Suprapubic skin (tissue), 4 donors: ENCODE measurements at regions not wholly inside any gene's neighbourhood (a gene's known extent, or its start where the extent isn't known, plus 50 kb on each side); places are given as distances from the start of the nearest gene placed in this dataset.
"Not testable (repeated sequence)": the region's sequence is repeated elsewhere in the genome, so short reads cannot be mapped to it uniquely, and the experiment has no call there.

Source experiments
- DNase-seq, 2 donors: peaks; one replicate each; pipeline ENCODE4 v3.0.0-alpha.2; 2019; ENCODE audit warnings: low spot score in 2 of 2
- H3K27ac ChIP-seq: fragments of 200-600 bp; sonication (generic); one replicate; pipeline ENCODE4 v1.5.1; 2019
- H3K27me3 ChIP-seq: fragments of 200-600 bp; sonication (generic); one replicate; pipeline ENCODE4 v1.5.1; 2019
- H3K36me3 ChIP-seq: fragments of 200-600 bp; sonication (generic); one replicate; pipeline ENCODE4 v1.5.1; 2019
- H3K4me1 ChIP-seq: fragments of 200-600 bp; sonication (generic); one replicate; pipeline ENCODE4 v1.5.1; 2019
- H3K4me3 ChIP-seq: fragments of 200-600 bp; sonication (generic); one replicate; pipeline ENCODE4 v1.5.1; 2019; ENCODE audit warnings: mild to moderate bottlenecking
- H3K9me3 ChIP-seq: fragments of 200-600 bp; sonication (generic); one replicate; pipeline ENCODE4 v1.5.1; 2019
- CTCF ChIP-seq, 2 donors: fragments of 200-600 bp in 1 of 2; fragments of 450-650 bp in 1 of 2; sonication (generic) in 1 of 2; IDR thresholded peaks; one replicate each; pipeline ENCODE4 v1.5.1; 2016 to 2019; ENCODE audit warnings: antibody characterized with exemption in 2 of 2, mild to moderate bottlenecking in 1 of 2, moderate library complexity in 1 of 2
- EP300 ChIP-seq: sonication (generic); formaldehyde crosslinking; IDR thresholded peaks from one replicate; pipeline ENCODE4 v1.6.1; 2017; ENCODE audit warnings: antibody characterized with exemption
- POLR2A ChIP-seq, 2 donors: fragments of 450-650 bp; IDR thresholded peaks; one replicate each; pipeline ENCODE4 v1.6.1; 2017; ENCODE audit warnings: antibody characterized with exemption in 2 of 2, mild to moderate bottlenecking in 2 of 2, moderate library complexity in 2 of 2
- POLR2AphosphoS5 ChIP-seq, 3 donors: sonication (generic); formaldehyde crosslinking; IDR thresholded peaks; one replicate each; pipeline ENCODE4 v1.6.1; 2017; ENCODE audit warnings: antibody characterized with exemption in 3 of 3
- WGBS: methylation state at CpG from one replicate; pipeline ENCODE4 v1.1.5; 2018; 5-methylcytosine and 5-hydroxymethylcytosine counted together

DNA sequence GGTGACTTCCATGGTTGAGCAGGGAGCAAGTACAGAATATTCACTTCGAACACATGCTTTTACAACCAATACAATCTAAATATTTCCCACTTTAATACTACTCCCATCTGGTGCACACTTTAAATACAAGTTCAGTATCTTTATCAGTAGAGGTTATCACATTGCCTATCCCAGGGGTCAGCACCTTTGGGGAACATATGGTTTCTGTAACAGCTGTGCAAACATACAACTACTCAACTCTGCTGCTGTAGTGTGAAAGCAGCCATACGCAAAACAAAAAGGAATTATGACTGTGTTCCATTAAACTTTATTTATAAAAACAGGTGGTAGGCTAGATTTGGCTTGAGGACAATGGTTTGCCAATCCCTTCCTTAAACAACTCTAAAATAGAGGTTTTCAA lies 157.5 kb downstream of the XPNPEP1 start:
- Histone ChIP-seq H3K36me3 (no peaks in the 10 kb centered on the region), H3K27ac (no peak overlapping the region), H3K4me1 (peaks cover 4% of the 10 kb centered on the region), H3K9me3 (no peaks in the 10 kb centered on the region), H3K4me3 (no peak overlapping the region), H3K27me3 (no peaks in the 10 kb centered on the region)
- TF ChIP-seq EP300 = no peak
- TF ChIP-seq POLR2AphosphoS5 (IDR thresholded peaks at IDR 0.05) = no peak
- no peak for TF ChIP-seq CTCF (IDR thresholded peaks at IDR 0.05)
- TF ChIP-seq POLR2A (IDR thresholded peaks at IDR 0.05) = no peak
- DNase-seq = no peak
- 89% methylated on average over 2 of the region's 2 CpGs for WGBS

- Histone ChIP-seq H3K4me3 (no peak overlapping the region), H3K4me1 (no peaks in the 10 kb centered on the region), H3K27ac (no peak overlapping the region), H3K27me3 (no peaks in the 10 kb centered on the region), H3K36me3 (no peaks in the 10 kb centered on the region), H3K9me3 (no peaks in the 10 kb centered on the region)
- no peak for DNase-seq
- TF ChIP-seq POLR2AphosphoS5 (IDR thresholded peaks at IDR 0.05) (no peak), EP300 (no peak), POLR2A (IDR thresholded peaks at IDR 0.05) (no peak), CTCF (IDR thresholded peaks at IDR 0.05) (no peak)
Observed at GRCh38 chr10:109762555-109762954, 160.8 kb downstream of the XPNPEP1 start.

GRCh38 chr10:109757670-109758069 lies 165.6 kb downstream of the XPNPEP1 start:
- DNase-seq, H3K4me1 ChIP-seq, H3K9me3 ChIP-seq, H3K4me3 ChIP-seq, H3K36me3 ChIP-seq, H3K27me3 ChIP-seq, H3K27ac ChIP-seq: not testable (repeated sequence)
- WGBS = 69% methylated on average over 6 of the region's 6 CpGs

DNA sequence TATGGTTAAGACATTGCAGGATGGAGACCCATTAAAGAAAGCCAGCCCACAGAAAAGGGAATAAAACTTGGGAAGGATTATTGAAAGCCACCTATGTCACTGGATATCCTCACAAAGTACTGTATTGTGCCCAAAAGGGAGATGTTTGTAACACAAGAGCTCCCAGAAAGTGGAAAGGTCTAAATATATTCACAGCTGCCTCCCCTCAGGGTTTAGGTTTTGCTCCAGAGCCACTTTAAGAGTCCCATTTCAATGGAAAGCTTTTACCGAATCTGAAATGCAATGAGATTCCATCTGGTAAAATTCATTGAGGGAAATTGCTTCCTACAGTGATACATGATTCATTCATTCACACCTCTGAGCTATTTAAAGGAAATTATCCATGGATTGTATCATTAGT lies 176.4 kb downstream of the XPNPEP1 start:
- Histone ChIP-seq H3K9me3 (no peaks in the 10 kb centered on the region), H3K36me3 (no peaks in the 10 kb centered on the region), H3K4me3 (no peak overlapping the region), H3K4me1 (peaks cover 3% of the 10 kb centered on the region), H3K27ac (no peak overlapping the region), H3K27me3 (no peaks in the 10 kb centered on the region)
- 72% methylated on average over 1 of the region's 1 CpG for WGBS
- no peak for DNase-seq
- no peak for TF ChIP-seq POLR2A (IDR thresholded peaks at IDR 0.05)

GRCh38 chr10:109744020-109744419 lies 179.3 kb downstream of the XPNPEP1 start:
- Histone ChIP-seq H3K4me1 (peaks cover 3% of the 10 kb centered on the region), H3K36me3 (no peaks in the 10 kb centered on the region), H3K27me3 (no peaks in the 10 kb centered on the region), H3K4me3 (no peak overlapping the region), H3K9me3 (no peaks in the 10 kb centered on the region), H3K27ac (peak overlapping the region; percentile 5)
- TF ChIP-seq CTCF (IDR thresholded peaks at IDR 0.05) (no peak), EP300 (no peak), POLR2A (IDR thresholded peaks at IDR 0.05) (no peak), POLR2AphosphoS5 (IDR thresholded peaks at IDR 0.05) (no peak)
- no peak for DNase-seq

GRCh38 chr10:109743574-109743973 lies 179.7 kb downstream of the XPNPEP1 start:
- H3K27me3 ChIP-seq = no peaks in the 10 kb centered on the region
- peaks cover 3% of the 10 kb centered on the region for H3K4me1 ChIP-seq
- no peak overlapping the region for H3K27ac ChIP-seq
- no peak for DNase-seq
- no peak for TF ChIP-seq POLR2A (IDR thresholded peaks at IDR 0.05)
- H3K9me3 ChIP-seq = no peaks in the 10 kb centered on the region
- H3K36me3 ChIP-seq = no peaks in the 10 kb centered on the region
- WGBS = 58% methylated on average over 2 of the region's 2 CpGs
- H3K4me3 ChIP-seq = no peak overlapping the region

DNA sequence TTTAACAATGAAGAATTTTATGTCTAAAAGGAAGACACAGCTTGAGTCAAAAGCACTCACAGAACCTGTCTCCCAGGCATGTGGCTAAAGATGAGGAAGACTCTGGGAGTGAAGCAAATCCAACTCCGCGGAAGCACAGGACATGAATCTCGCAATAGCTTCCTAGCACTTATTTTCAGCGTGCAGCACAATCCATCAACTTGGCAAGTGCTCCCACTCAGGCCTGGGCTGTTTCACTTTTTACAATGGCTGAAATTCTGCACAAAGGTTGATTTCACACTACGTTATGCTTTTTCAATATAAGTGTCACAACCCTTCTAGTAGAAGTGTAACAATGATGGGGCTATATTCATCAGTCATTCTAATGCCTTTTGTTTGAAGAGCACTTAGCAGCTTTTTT lies 180.2 kb downstream of the XPNPEP1 start:
- no peaks in the 10 kb centered on the region for H3K9me3 ChIP-seq
- TF ChIP-seq POLR2AphosphoS5 (IDR thresholded peaks at IDR 0.05) (no peak), CTCF (IDR thresholded peaks at IDR 0.05) (no peak), POLR2A (IDR thresholded peaks at IDR 0.05) (no peak), EP300 (no peak)
- no peaks in the 10 kb centered on the region for H3K36me3 ChIP-seq
- peaks cover 3% of the 10 kb centered on the region for H3K4me1 ChIP-seq
- H3K4me3 ChIP-seq = no peak overlapping the region
- no peaks in the 10 kb centered on the region for H3K27me3 ChIP-seq
- 50% methylated on average over 5 of the region's 5 CpGs for WGBS
- DNase-seq = no peak
- H3K27ac ChIP-seq = no peak overlapping the region
